Breast epithelium (tissue), 3 donors: ENCODE measurements at regions not wholly inside any gene's neighbourhood (a gene's known extent, or its start where the extent isn't known, plus 50 kb on each side); places are given as distances from the start of the nearest gene placed in this dataset.

ENCODE experiments used
- POLR2A ChIP-seq: fragments of 450-650 bp; IDR thresholded peaks from one replicate; pipeline ENCODE4 v1.6.1; 2016; ENCODE audit warnings: antibody characterized with exemption, mild to moderate bottlenecking, moderate library complexity
- TF ChIP-seq, protein P1 (sequence below), 3 donors: fragments of 450-650 bp; IDR thresholded peaks; one replicate each; pipeline ENCODE4 v1.5.1; 2016 to 2017; ENCODE audit warnings: antibody characterized with exemption in 3 of 3, mild to moderate bottlenecking in 3 of 3, moderate library complexity in 3 of 3

GRCh38 chr13:63741029-63741813 lies 2325.6 kb upstream of the PCDH20 start:
- TF ChIP-seq POLR2A = no peak
- TF ChIP-seq, protein P1, sequence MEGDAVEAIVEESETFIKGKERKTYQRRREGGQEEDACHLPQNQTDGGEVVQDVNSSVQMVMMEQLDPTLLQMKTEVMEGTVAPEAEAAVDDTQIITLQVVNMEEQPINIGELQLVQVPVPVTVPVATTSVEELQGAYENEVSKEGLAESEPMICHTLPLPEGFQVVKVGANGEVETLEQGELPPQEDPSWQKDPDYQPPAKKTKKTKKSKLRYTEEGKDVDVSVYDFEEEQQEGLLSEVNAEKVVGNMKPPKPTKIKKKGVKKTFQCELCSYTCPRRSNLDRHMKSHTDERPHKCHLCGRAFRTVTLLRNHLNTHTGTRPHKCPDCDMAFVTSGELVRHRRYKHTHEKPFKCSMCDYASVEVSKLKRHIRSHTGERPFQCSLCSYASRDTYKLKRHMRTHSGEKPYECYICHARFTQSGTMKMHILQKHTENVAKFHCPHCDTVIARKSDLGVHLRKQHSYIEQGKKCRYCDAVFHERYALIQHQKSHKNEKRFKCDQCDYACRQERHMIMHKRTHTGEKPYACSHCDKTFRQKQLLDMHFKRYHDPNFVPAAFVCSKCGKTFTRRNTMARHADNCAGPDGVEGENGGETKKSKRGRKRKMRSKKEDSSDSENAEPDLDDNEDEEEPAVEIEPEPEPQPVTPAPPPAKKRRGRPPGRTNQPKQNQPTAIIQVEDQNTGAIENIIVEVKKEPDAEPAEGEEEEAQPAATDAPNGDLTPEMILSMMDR (IDR thresholded peaks at IDR 0.05) = no peak
